Breast epithelium (tissue), 4 donors: ENCODE measurements at regions not wholly inside any gene's neighbourhood (a gene's known extent, or its start where the extent isn't known, plus 50 kb on each side); places are given as distances from the start of the nearest gene placed in this dataset.

Source experiments
- DNase-seq, 2 donors: peaks; one replicate each; pipeline ENCODE4 v3.0.0-alpha.2; 2019; ENCODE audit warnings: low spot score in 2 of 2
- H3K27ac ChIP-seq, 2 donors: fragments of 200-600 bp; sonication (generic) in 1 of 2; one replicate each; pipeline ENCODE4 v1.5.1; 2016 to 2019; ENCODE audit warnings: mild to moderate bottlenecking in 1 of 2
- H3K27me3 ChIP-seq, 2 donors: fragments of 200-600 bp; sonication (generic) in 1 of 2; one replicate each; pipeline versions ENCODE4 v1.5.1 to v1.6.0; 2017 to 2019; ENCODE audit warnings: control low read depth in 1 of 2, mild to moderate bottlenecking in 1 of 2
- H3K36me3 ChIP-seq: fragments of 200-600 bp; one replicate; pipeline ENCODE4 v1.5.1; 2019
- H3K4me1 ChIP-seq, 2 donors: fragments of 200-600 bp; sonication (generic); one replicate each; pipeline ENCODE4 v1.5.1; 2016 to 2019; ENCODE audit warnings: control low read depth in 1 of 2
- H3K4me3 ChIP-seq, 3 donors: fragments of 200-600 bp; sonication (generic); 1 replicate in 2 of 3; 2 replicates in 1 of 3; pipeline ENCODE4 v1.5.1; 2016 to 2019; ENCODE audit warnings: mild to moderate bottlenecking in 3 of 3, moderate library complexity in 2 of 3
- H3K9me3 ChIP-seq, 2 donors: fragments of 200-600 bp; sonication (generic) in 1 of 2; one replicate each; pipeline ENCODE4 v1.5.1; 2016 to 2019; ENCODE audit warnings: control low read depth in 1 of 2
- CTCF ChIP-seq, 3 donors: fragments of 450-650 bp; IDR thresholded peaks; one replicate each; pipeline ENCODE4 v1.5.1; 2016 to 2017; ENCODE audit warnings: antibody characterized with exemption in 3 of 3, mild to moderate bottlenecking in 3 of 3, moderate library complexity in 3 of 3
- POLR2A ChIP-seq: fragments of 450-650 bp; IDR thresholded peaks from one replicate; pipeline ENCODE4 v1.6.1; 2016; ENCODE audit warnings: antibody characterized with exemption, mild to moderate bottlenecking, moderate library complexity
- POLR2AphosphoS5 ChIP-seq, 3 donors: sonication (generic); formaldehyde crosslinking; IDR thresholded peaks; one replicate each; pipeline ENCODE4 v1.6.1; 2017; ENCODE audit warnings: antibody characterized with exemption in 3 of 3
- intact Hi-C: fragments of 100-400 bp; cut with DNase I; formaldehyde crosslinking; loops from one replicate; pipeline ENCODE4 v1.15.1; 2023; ENCODE audit warnings: low total_unique reads

GRCh38 chr11:92707665-92708064 is 261.8 kb upstream of the MTNR1B start:
- H3K36me3 ChIP-seq, result no peaks in the 10 kb centered on the region
- no peaks in the 10 kb centered on the region for H3K4me1 ChIP-seq
- intact Hi-C loops, result no loop called here
- H3K9me3 ChIP-seq, result peaks cover 0 to 3% of the 10 kb centered on the region in 2 donors
- peak overlapping the region in 1 of 2 donors; percentile 40 for H3K27ac ChIP-seq
- no peaks in the 10 kb centered on the region for H3K27me3 ChIP-seq
- H3K4me3 ChIP-seq, result no peak overlapping the region
- TF ChIP-seq POLR2A (no peak), POLR2AphosphoS5 (IDR thresholded peaks at IDR 0.05) (no peak), CTCF (IDR thresholded peaks at IDR 0.05) (no peak)
- DNase-seq, result no peak

DNA sequence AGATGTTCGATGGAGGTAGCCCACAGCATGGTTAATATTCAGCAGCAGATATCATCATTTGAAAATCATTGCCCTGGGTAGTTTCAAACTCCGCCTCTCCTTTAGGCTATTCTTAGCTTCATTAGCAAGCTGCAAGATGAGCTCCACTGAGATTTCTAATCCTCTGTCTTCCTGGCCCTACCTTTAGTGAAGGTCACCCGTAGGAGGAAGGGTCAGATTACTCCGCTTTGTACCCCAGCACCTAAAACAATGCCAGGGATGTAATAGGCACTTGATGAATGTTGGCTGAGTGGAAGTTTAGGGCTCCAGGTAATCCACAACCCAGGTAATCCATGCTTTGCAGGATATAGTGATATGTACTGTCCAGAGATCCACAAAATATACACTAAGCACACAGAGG is 260.1 kb upstream of the MTNR1B start:
- TF ChIP-seq POLR2A (no peak), CTCF (IDR thresholded peaks at IDR 0.05) (no peak), POLR2AphosphoS5 (IDR thresholded peaks at IDR 0.05) (no peak)
- no peak overlapping the region for H3K4me3 ChIP-seq
- no peak for DNase-seq
- H3K9me3 ChIP-seq, result peaks cover 0 to 3% of the 10 kb centered on the region in 2 donors
- H3K27me3 ChIP-seq, result no peaks in the 10 kb centered on the region
- H3K36me3 ChIP-seq, result no peaks in the 10 kb centered on the region
- H3K4me1 ChIP-seq, result no peaks in the 10 kb centered on the region
- intact Hi-C loops, result no loop called here
- H3K27ac ChIP-seq, result no peak overlapping the region

GRCh38 chr11:92711926-92712325 is 257.5 kb upstream of the MTNR1B start:
- intact Hi-C loops, result no loop called here
- H3K4me1 ChIP-seq, result no peaks in the 10 kb centered on the region

GRCh38 chr11:92714111-92714510 is 255.3 kb upstream of the MTNR1B start:
- DNase-seq, result no peak
- TF ChIP-seq POLR2AphosphoS5 (IDR thresholded peaks at IDR 0.05), result no peak
- TF ChIP-seq CTCF (IDR thresholded peaks at IDR 0.05), result no peak
- no peak for TF ChIP-seq POLR2A
- H3K9me3 ChIP-seq, result no peaks in the 10 kb centered on the region
- no peak overlapping the region for H3K4me3 ChIP-seq
- H3K27ac ChIP-seq, result no peak overlapping the region
- intact Hi-C loops, result no loop called here
- no peaks in the 10 kb centered on the region for H3K36me3 ChIP-seq
- H3K4me1 ChIP-seq, result no peaks in the 10 kb centered on the region
- no peaks in the 10 kb centered on the region for H3K27me3 ChIP-seq

More at GRCh38 chr11:92711926-92712325, 257.5 kb upstream of the MTNR1B start:
- TF ChIP-seq CTCF (IDR thresholded peaks at IDR 0.05), result no peak
- no peak for TF ChIP-seq POLR2A
- TF ChIP-seq POLR2AphosphoS5 (IDR thresholded peaks at IDR 0.05), result no peak
- no peaks in the 10 kb centered on the region for H3K9me3 ChIP-seq
- no peaks in the 10 kb centered on the region for H3K27me3 ChIP-seq
- no peaks in the 10 kb centered on the region for H3K36me3 ChIP-seq
- H3K27ac ChIP-seq, result no peak overlapping the region
- DNase-seq, result no peak
- no peak overlapping the region for H3K4me3 ChIP-seq

DNA sequence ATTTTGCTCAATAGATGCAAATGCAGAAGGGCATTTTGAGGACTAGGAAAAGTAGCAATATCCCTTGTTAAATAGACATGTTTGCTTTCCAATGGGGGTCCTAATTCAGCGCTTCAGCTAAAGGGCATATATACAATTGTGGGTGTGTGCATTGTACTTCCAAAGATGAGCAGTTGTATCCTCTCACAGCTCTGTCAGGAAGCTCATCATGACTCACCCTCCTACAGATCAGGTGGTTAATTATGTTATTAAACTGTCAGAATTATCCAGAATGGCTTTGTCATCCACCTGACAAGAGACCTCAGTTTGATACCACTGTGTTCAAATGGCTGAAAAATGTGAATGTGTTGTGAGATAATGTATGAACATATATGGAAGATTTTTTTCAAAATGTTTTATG is 252.2 kb upstream of the MTNR1B start:
- intact Hi-C loops, result no loop called here
- Histone ChIP-seq H3K4me1 (no peaks in the 10 kb centered on the region), H3K4me3 (no peak overlapping the region), H3K27me3 (no peaks in the 10 kb centered on the region), H3K36me3 (no peaks in the 10 kb centered on the region), H3K27ac (no peak overlapping the region), H3K9me3 (no peaks in the 10 kb centered on the region)
- TF ChIP-seq CTCF (IDR thresholded peaks at IDR 0.05), result no peak
- no peak for TF ChIP-seq POLR2A
- TF ChIP-seq POLR2AphosphoS5 (IDR thresholded peaks at IDR 0.05), result no peak
- DNase-seq, result no peak
